ENCODE measurements at regions not wholly inside any gene's neighbourhood (a gene's known extent, or its start where the extent isn't known, plus 50 kb on each side); places are given as distances from the start of the nearest gene placed in this dataset.
"Not testable (repeated sequence)": the region's sequence is repeated elsewhere in the genome, so short reads cannot be mapped to it uniquely, and the experiment has no call there.

GRCh38 chr2:8107621-8108378, 574.1 kb upstream of the ID2 start:
- DNase-seq, result no peak

DNA sequence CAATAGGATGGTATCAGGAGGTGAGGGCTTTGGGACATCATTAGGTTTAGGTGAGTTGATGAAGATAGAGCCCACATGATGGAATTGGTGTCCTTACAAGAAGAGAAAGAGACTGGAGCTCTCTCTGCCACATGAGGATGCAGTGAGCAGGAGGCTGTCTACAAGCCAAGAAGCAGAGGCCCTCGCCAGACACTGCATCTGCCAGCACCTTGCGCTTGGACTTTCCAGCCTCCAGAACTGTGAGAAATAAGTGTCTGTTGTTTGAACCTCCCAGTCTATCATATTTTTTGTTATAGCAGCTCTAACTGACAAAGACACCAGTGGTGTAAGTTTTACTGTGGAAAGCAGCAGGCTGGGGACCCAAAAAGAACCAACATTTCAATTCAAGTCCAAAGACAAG, 571.1 kb upstream of the ID2 start:
- DNase-seq, result no peak

DNA sequence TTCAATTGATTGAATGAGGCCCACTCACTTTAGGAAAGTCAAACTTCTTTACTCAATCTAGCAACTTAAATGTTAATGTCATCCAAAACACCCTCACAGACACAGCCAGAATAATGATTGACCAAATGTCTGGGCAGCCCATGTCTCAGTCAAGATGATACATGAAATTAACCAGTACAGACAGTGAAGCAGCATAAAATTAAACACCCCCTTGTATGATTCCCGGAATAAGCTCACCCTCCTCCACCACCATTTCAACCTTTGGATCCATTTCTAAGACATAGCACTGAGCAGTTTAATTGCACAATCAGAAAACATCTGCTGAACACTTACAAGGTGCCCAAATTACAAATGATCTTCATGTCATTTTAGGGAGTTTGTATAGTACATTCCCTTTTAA, 570.7 kb upstream of the ID2 start:
- DNase-seq, result no peak

GRCh38 chr2:8115456-8115855, 566.4 kb upstream of the ID2 start:
- DNase-seq, result no peak

DNA sequence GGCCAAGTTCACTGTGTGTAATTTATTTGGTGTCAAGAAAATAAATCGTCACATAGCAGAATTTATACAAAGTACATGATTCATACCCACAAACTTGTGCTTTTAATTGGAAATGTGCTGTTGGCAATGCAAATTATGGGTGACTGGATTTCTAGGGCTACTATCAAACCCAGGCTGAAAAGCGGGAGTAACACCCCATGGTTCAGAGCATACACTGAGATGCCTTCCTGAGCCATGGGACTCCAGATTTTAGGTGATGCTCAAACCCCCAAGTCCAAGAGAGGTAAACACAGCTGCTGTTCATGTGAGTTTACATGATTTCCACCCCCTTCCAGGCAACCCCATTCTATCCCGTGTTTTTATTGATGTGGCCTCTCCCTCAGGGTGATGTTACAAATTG, 565.9 kb upstream of the ID2 start:
- DNase-seq, result peak; percentile 48 to 73

DNA sequence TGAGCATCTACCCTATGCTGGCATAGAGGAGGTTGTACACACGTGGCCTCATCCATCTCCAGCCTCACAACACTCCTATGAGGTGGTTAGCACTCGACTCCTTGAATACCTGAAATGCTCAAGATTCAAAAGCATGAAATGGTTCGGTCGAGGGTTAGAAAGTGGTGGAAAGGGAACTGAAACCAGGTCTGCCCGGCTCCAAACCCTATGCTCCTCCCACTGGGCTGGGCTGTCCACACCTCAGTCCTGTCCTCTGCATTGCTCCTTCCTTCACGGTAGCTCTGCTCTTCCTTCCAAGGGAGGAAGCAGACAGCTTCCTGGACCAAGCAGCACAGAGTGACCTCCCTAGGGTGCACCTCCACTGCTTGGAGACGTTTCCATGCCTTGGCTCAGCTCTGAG, 565.2 kb upstream of the ID2 start:
- no peak for DNase-seq

- DNase-seq, result no peak
Measured at GRCh38 chr2:8118940-8119781, 562.7 kb upstream of the ID2 start.

DNA sequence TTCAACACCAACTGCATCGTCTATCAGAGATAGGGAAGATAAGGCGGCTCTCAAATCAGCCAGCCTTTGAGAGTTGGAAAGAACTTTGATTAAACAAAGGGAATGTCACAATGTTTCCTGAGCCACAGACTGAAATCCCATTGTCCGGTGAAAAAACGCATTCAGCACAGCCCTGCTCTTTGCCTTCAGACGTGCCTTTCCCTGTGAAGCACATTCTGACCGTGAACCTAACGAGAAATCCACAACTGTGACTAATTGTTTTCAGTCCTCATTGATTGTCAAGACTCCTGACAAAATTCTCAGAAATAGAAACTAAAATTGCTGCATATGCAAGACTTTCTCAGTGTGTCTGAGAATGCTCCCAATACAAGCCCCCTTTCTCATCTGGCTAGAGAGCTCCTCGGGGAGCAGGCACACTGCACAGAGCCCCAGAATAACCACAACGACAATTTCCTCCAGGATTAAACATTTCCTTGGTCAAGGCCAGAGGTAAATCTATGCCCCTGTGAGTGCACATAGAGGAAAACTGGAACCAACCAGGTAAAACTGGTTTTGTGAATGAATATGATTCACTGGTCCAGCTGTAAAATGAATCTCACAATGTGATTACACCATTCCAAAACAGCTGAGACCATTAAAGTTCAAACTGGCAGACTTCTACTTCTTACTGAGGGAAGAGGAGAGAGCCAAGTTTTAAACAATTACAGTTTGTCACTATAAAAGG, 561.9 kb upstream of the ID2 start:
- peak in 1 of 2 experiments; percentile 1 for DNase-seq

GRCh38 chr2:8120506-8120860, 561.4 kb upstream of the ID2 start:
- DNase-seq, result no peak

GRCh38 chr2:8121022-8121825, 560.6 kb upstream of the ID2 start:
- no peak for DNase-seq

DNA sequence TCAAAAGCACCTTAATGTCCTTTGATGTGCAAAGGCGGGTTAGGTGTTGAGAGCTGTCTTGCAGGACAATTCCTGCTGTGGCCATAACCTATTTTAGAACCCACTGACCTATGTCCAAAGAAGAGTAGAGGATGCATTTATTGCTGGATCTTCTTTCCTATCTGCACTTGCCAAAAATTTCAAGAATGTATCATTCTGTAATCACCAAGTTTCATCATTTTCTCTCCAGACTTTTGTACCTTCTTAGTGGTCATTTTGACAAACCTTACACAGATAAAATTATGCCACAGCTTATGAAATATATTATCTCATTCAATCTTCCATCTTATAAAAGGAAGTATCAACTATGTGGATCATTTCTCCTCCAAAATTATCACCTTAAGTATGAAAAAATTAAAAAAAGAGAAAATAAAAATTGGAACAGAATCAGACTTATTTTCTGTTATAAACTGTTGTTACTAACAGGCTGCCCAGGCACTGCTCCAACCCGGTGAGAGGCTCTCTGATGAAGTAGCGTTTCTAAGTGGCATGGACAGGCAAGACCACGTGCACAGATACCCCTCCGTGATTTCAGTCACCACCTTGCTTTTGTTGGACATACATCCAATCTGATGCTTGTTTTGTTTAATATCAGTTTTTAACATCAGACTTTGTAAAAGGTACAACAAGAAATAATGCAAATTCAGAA, 559.9 kb upstream of the ID2 start:
- DNase-seq, result no peak

- no peak for DNase-seq
Measured at GRCh38 chr2:8122520-8122919, 559.3 kb upstream of the ID2 start.

GRCh38 chr2:8123464-8123863, 558.4 kb upstream of the ID2 start:
- DNase-seq, result no peak

DNA sequence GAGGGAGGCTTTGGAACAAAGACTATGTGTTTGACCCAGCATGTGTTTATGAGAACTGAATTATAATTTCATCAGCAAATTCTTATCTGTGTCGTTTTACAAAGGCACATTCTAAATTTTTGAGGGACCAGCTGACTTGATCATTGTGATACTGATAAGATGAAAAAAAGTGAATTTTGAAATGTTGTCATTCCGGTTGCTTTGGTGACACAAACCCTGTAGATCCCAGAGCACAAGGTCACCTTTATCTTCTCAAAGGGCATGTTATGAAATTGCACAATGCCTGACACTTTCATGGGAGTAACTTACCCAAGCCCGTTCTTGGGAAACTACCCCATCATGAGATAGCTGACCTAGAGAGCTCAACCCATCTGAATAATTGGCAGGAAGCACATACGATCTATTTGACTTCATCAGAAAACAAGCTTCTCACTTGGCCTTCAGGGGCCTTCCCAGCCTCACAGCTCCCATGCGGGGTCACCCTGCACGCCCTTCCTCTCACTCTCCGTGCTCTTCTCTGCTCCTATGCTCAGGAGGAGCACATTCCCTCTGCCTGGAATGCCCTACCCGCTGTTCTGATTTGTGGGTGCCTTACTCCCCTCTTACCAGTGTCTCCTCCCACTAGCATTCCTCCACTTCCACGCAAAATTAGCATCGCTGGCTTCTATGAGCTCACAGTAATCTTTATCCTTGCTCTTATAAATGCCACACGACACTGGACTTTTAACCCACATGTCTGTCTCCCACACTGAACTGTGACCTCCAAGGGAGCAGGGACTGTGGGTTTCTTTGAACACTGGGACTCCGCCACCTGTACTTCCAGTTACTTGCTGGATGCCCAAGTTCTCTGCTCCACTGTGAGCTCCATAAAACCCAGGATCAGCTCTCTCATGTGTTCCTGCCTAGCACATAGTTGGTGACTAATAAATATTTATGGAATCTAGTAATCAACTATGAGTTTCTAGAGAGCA, 555.8 kb upstream of the ID2 start:
- no peak for DNase-seq

- DNase-seq, result no peak
Measured at GRCh38 chr2:8126783-8127182, 555.1 kb upstream of the ID2 start.

DNA sequence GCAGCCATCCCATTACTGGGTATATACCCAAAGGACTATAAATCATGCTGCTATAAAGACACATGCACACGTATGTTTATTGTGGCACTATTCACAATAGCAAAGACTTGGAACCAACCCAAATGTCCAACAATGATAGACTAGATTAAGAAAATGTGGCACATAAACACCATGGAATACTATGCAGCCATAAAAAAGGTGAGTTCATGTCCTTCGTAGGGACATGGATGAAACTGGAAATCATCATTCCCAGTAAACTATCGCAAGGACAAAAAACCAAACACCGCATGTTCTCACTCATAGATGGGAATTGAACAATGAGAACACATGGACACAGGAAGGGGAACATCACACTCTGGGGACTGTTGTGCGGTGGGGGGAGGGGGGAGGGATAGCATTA, 550.4 kb upstream of the ID2 start:
- DNase-seq, result not testable (repeated sequence)

DNA sequence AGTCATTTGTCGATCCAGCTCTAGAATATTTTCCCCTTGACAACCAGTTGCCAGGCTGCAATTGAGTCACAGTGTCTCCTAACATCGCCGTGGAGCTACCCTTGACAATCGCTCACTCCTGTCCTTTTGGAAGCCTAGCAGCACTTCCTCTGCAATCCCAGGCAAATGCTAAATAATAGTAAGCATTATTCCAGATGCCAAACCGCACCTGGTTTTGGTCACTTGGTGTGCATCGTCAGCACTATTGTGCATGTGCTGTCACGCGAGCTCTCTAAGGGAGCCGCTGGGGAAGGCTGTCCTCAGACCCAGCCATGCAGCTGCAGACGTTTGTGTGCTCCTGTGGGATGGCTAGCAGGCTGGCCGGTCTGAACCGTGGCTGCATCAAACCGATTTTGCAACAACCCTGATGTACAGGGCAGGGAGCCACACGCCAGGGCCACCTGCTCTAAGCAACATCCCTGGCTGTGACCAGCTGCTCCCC, 549.5 kb upstream of the ID2 start:
- no peak for DNase-seq

DNA sequence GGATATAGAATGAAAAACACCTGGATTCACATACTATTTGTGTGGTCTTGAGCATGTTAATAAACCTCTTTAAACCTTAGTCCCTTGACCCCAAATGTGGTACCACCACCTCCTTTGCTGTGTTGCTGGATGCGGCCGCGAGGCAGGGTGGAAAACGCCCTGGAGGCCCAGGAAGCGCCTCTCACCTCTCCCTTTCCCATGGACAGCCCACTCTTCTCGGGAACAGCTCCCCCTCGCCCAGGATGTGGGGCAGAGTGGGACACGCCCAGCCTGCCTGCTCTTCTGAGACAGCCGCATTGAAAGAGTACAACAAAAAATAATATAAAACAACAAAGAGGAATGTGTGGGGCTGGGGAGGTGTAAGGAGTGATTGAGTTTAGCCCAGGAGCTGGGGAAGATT, 549.0 kb upstream of the ID2 start:
- no peak for DNase-seq

DNA sequence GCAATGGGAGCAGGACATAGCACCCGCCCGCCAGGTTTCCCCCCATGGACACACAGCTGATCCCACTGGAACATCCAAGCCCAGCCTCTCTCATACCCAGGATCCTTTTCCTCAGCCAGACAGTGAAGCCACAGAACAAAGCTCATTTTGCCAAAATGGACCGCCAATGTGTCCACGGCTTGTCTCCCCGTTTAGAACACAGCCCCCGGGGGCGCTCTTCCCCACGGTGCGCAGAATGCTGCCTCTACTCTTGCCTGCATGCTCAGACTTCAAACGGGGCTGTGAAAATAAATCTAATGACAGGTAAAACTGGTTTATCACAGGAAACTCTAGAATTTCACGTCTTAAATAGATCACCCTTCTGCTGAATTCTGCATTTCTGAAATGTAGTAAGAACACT, 548.5 kb upstream of the ID2 start:
- no peak for DNase-seq

DNA sequence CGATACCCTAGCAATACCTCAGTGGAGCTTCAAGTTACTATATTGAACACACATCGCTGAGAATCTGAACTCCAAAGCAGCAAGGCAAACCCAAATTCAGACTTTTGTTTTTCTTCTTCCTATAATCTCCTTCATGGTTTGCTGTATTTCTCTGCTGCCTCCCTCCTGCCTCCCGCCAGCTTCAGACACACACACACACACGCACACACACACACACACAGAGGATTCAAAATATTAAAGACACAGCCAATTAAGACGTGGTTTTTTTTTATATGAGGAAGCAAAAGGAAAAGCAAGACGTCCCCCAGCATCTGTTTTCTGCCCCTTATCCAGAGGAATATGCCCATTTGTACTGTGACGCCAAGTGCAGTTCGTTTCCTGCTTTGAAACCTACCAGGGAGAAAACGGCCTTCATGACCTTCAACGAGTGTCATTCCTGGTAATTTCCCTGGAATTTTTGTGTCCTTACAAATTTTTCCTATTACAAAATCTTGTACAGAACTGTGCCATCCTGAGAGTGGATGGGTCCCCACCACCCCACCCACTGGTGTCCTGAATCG, 547.9 kb upstream of the ID2 start:
- DNase-seq, result no peak
